Ramos (cell line): ENCODE measurements at regions not wholly inside any gene's neighbourhood (a gene's known extent, or its start where the extent isn't known, plus 50 kb on each side); places are given as distances from the start of the nearest gene placed in this dataset.

ENCODE experiments used
- in situ Hi-C: fragments of 300-500 bp; cut with MboI; formaldehyde crosslinking; loops from one replicate; pipeline ENCODE4 v1.14.3; 2022; ENCODE audit warnings: low sequenced_read_pairs; ENCODE audit not compliant: unreplicated experiment

GRCh38 chr5:5633579-5633978, 211.1 kb downstream of the ICE1 start:
- in situ Hi-C loops, result no loop called here

DNA sequence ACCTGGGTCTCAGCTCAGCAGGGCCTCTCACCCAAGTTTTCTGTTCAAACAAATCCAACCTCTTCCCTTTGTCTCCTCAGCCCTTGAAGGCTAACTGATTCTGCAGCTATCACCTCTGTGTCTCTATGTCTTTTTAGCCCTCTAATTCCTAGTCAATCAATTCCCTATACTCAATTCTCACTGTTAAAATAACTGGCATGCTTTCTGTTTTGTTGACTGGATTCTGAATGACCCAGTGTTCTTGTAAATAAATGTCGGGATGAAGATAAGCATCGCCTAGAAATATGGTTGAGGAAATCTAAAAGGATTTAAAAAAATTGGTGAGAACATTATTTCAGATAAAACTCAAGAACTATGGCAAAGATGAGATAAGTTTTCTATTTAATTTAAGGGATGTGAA, 210.2 kb downstream of the ICE1 start:
- in situ Hi-C loops, result no loop called here

- in situ Hi-C loops, result no loop called here
These were observed 207.1 kb downstream of the ICE1 start for GRCh38 chr5:5629607-5629978.

- in situ Hi-C loops, result no loop called here
These were observed 206.6 kb downstream of the ICE1 start for GRCh38 chr5:5628866-5629606.

- in situ Hi-C loops, result no loop called here
These were observed 203.9 kb downstream of the ICE1 start for GRCh38 chr5:5626412-5626811.

DNA sequence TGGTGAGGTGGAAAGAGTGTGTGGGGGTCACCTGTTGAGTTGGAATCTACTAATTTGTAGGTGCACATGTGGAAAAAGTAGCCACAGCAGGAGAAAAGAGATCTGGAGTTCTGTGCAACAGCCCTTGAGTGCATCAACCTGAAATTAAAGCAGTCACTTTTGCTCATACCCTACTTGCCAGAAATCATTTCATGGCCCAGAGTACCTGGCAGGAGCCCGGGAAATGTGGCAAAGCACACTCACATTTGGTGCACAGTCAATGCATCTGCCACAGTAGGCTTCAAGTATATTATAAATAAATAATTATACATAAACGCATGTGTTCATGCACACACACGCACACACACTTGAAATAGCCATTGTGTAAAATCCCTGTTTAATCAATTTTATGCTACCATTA, 203.0 kb downstream of the ICE1 start:
- in situ Hi-C loops, result no loop called here

- in situ Hi-C loops, result no loop called here
These were observed 200.9 kb downstream of the ICE1 start for GRCh38 chr5:5623397-5623796.

- in situ Hi-C loops, result no loop called here
These were observed 200.3 kb downstream of the ICE1 start for GRCh38 chr5:5622806-5623205.

DNA sequence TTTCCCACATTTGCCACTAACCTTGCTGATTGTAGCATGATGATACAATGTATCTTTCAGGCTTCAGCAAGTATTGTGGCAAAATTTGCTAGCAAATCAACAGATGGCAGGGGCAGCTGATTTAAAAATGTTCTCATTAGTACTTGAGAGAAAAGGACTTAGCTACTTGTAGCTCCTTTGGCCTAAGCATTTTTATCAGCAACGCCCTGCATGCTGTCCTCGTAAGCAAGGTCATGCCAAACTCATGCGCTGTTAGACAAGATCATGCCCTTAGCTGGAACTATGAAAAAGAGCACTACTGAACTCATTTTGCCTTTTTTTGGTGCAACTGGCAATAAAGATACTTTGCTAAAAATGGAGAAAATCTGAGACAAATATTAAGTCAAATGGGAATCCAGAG, 197.1 kb downstream of the ICE1 start:
- in situ Hi-C loops, result no loop called here

DNA sequence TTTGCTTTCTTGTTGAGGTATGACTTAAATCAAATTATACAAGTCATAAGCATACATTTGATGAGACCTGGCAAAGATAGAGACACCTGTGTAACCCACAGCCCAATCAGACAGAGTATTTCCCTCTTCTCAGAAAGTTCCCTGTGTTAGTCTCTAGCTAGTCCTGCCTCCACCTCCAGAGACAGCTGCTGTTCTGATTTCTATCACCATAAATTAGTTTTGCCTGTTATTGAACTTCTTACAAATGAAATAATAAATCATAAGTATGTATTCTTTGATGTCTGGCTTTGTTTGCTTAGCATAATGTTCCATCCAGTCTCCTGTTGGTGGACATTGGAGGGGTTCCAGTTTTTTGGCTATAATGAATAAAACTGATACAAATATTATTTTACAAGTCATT, 194.5 kb downstream of the ICE1 start:
- in situ Hi-C loops, result no loop called here

DNA sequence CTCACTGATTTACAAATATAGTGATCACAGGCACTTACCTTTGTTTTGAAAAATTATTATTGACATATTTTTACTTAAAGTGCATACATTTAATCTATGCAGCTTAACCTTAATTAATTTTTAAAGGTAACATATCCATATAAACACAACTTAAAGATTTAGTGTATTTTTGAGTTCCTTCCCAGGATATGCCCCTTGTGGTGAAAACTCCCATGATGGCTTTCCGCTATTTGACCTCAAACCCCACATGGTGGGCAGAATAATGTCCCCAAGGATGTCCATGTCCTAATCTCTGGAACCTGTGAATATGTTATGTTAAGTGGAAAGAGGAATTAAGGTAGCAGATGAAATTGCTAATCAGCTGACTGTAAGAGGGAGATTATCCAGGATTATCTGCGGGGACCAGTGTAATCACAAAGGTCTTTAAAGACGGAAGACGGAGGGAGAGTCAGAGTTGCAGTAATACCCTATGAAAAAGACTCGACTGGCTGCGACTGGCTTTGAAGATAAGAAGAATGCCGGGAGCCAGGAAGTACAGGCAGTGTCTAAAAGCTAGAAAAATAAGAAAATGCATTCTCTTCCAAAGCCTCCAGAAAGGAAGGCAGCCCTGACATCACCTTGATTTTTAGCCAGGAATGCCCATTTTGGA, 193.9 kb downstream of the ICE1 start:
- in situ Hi-C loops, result no loop called here

- in situ Hi-C loops, result no loop called here
These were observed 193.1 kb downstream of the ICE1 start for GRCh38 chr5:5615569-5615968.

- in situ Hi-C loops, result no loop called here
These were observed 190.9 kb downstream of the ICE1 start for GRCh38 chr5:5613261-5613990.

DNA sequence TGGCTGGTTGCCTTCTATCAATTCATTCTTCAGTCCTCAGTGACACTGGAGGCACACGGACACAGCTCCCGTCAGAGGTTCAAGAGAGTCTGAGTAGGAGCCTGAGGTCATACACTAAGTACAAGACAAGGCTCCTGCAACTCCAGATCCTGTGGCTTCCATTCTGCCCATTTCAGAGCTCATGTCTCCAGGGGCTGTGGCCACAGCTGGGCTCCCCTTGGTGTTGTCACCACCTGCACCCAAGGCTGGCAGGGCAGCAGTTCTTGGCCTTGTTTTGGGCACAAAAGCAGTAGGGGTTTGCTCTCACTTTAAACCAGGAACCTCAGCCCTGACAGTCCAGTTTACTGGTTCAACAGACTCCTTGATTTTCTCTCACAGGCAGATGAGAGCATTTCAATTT, 189.6 kb downstream of the ICE1 start:
- in situ Hi-C loops, result no loop called here

DNA sequence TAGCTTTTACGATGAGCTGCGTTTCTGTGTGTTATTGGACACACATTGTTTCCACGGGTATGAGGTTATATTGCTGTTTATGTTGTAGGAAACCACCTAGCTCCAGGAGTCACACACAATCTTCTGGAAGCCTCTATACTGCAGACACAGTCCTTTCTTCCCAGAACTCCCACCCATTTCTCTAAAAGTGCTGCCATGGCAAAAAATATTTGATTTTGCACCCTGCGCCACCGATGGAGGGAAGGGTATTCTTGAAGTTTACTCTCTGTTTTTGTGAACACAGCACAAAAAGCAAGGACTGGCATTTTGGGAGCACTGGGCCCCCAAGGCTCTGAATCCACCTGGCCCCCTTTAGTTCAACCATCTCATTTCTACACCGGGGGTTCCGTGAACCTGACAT, 187.5 kb downstream of the ICE1 start:
- in situ Hi-C loops, result no loop called here

DNA sequence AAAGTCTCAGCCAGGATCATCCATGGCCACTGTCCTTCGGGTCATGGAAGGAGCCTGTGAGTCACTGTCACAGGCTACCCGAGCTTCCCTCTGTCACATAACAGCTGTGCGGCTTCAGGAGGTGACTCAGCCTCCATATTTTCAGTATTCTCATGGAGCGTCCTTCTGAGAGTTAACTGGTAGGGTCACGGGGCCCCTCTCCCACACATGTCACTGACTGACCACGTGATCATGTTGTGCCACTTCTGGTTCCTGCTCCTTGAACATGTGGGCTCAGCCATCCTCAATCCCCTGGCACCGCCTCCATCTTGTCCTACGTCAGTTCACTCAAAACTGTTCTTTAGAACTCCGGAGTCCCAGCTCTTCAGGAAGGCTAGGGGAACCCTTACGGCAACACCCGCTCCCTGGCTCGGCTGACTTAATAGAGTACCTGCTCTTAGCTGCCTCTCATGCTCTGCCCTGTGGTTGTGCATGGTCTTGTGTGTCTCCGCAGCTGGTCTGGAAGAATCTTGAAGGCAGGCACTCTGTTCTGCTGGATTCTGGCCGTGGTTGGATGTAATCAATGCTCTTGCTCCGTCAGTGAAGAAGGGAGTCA, 182.8 kb downstream of the ICE1 start:
- in situ Hi-C loops, result no loop called here

DNA sequence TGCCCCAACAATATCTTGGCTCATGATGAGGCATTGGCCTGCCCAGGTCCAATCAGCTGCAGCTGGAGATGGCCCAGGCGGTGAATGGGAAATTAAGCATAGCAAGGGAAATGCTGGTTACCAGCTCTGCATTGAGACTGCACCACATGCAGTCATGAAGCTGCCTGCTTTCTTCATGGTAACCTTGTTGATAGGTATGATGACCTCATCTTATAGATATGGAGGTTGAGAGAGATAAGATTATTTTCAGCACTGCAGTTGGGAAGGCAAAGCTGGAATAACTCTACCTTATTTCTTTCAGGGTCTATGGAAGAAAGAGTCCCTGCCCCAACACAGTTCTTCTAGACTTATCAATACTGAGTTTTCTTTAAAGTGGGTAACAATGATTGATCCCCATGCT, 180.1 kb downstream of the ICE1 start:
- in situ Hi-C loops, result no loop called here

DNA sequence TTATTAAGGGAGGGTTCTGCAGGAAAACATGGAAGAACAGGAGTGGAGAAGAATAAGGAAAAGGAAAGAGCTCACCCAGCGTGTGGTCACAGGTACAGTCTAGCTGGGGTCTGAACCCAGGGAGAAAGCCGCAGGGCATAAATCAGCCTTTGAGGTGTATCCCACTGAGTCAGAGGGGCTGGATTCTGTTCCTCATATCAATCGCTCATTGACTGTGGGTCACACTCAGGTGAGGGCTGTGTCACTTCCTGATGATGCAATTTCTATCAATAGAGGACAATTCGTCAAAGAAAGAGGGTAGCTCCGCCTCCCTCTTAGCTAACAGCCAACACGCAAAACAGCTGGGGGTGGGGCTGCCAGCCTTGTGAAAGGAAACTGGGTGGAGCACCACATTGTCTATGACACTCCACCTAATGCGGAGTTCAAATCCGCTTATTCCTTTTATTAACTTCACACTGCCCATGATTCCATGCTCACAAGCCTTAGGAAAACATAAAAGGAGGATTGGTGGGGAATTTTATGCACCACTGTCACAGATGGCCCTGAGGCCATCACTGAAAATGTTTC, 176.2 kb downstream of the ICE1 start:
- in situ Hi-C loops, result no loop called here

DNA sequence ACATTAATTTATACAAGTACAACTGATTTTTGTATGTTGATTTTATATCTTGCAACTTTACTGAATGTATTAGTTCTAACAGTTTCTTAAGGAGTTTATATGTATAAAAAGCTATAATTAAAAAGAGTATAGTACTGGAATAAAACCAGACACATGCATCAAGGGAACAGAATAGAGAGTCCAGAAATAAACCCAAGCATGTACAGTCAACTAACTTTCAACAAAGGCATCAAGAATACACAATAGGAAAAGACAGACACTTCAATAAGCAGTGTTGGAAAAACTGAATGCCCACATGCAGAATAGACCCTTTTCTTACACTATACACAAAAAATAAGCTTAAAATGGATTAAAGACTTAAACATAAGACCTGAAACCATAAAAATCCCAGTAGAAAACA, 170.9 kb downstream of the ICE1 start:
- in situ Hi-C loops, result no loop called here

DNA sequence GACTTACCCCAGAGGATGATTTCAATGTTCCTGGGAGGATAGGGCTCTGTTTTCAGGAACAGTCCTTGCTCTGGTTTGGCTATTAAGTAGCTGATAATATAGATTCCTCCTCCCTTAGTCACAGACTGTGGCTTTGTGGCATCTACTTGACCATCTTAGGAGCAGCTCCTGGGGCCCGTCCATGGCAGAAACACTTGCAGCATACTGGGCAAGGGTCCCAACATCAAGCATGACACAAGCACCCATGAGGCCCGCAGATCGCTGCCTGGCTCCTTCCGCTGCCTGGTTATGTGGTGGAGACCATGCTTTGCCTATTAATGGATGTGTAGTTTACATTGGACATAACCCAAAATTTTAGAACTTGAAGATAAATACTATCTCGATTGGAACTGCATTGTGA, 170.1 kb downstream of the ICE1 start:
- in situ Hi-C loops, result no loop called here

DNA sequence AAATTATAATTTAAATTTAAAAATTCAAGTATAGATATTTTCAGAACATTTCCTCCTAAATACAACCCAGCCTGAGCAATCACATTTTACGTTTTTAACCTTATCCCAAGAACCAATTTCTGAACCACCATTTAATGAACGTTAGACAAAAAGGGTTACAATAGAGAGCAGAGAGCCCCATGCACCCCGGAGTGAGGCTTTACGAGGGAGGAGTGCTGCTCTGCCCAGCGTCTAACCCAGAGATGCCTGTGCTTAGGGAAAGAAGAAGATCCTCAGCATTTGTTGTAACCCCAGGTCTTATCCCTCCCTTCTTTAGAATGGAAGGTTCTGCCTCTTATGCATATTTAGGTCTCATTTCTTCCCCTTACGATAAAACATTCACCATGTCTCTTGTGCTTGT, 169.1 kb downstream of the ICE1 start:
- in situ Hi-C loops, result no loop called here
